H9 (cell line): ENCODE measurements at regions not wholly inside any gene's neighbourhood (a gene's known extent, or its start where the extent isn't known, plus 50 kb on each side); places are given as distances from the start of the nearest gene placed in this dataset.

ENCODE experiments used
- DNase-seq: peaks from one replicate; pipeline ENCODE4 v3.0.0-alpha.2; 2017
- H2AFZ ChIP-seq: one replicate; pipeline ENCODE4 v1.6.1; 2013; ENCODE audit warnings: mild to moderate bottlenecking, low read length, control low read depth, moderate library complexity
- H2AK5ac ChIP-seq: 2 replicates; pipeline ENCODE4 v1.6.1; 2013; ENCODE audit warnings: low read length, control low read depth, mixed read lengths; ENCODE audit not compliant: insufficient read length
- H2BK120ac ChIP-seq: one replicate; pipeline ENCODE4 v1.6.1; 2013; ENCODE audit warnings: low read depth, mild to moderate bottlenecking, low read length, control low read depth, inconsistent platforms; ENCODE audit not compliant: poor library complexity, severe bottlenecking
- H2BK12ac ChIP-seq: 2 replicates; pipeline ENCODE4 v1.6.1; 2013; ENCODE audit warnings: low read length, control low read depth, mixed read lengths, low read depth; ENCODE audit not compliant: insufficient read length
- H2BK15ac ChIP-seq: 2 replicates; pipeline ENCODE4 v1.6.1; 2013; ENCODE audit warnings: low read depth, low read length, control low read depth
- H2BK20ac ChIP-seq: one replicate; pipeline ENCODE4 v1.6.1; 2013; ENCODE audit warnings: low read depth, mild to moderate bottlenecking, low read length, control low read depth, inconsistent platforms; ENCODE audit not compliant: poor library complexity, severe bottlenecking
- H2BK5ac ChIP-seq: 2 replicates; pipeline ENCODE4 v1.6.1; 2013; ENCODE audit warnings: low read length, control low read depth, mixed read lengths; ENCODE audit not compliant: insufficient read length
- H3K14ac ChIP-seq: 2 replicates; pipeline ENCODE4 v1.6.1; 2013; ENCODE audit warnings: low read length, control low read depth; ENCODE audit not compliant: insufficient read depth
- H3K18ac ChIP-seq: 2 replicates; pipeline ENCODE4 v1.6.1; 2013; ENCODE audit warnings: low read depth, mild to moderate bottlenecking, mixed read lengths, low read length, control low read depth; ENCODE audit not compliant: insufficient read length
- H3K23ac ChIP-seq: 2 replicates; pipeline ENCODE4 v1.6.1; 2013; ENCODE audit warnings: low read length, control low read depth, mixed read lengths, low read depth; ENCODE audit not compliant: insufficient read length
- H3K23me2 ChIP-seq: 2 replicates; pipeline ENCODE4 v1.6.1; 2013; ENCODE audit warnings: low read depth, mild to moderate bottlenecking, mixed read lengths, low read length, control low read depth; ENCODE audit not compliant: insufficient read length, poor library complexity, severe bottlenecking
- H3K27ac ChIP-seq: 2 replicates; pipeline ENCODE4 v1.5.1; 2013; ENCODE audit warnings: low read length, control low read depth, mixed read lengths, low read depth; ENCODE audit not compliant: insufficient read length
- H3K27me3 ChIP-seq: 2 replicates; pipeline ENCODE4 v1.6.1; 2013; ENCODE audit warnings: low read length, control low read depth, inconsistent platforms; ENCODE audit not compliant: insufficient read depth
- H3K4ac ChIP-seq: 2 replicates; pipeline ENCODE4 v1.6.1; 2013; ENCODE audit warnings: low read depth, mild to moderate bottlenecking, control low read depth, inconsistent platforms, low read length, moderate library complexity
- H3K4me1 ChIP-seq: 2 replicates; pipeline ENCODE4 v1.6.1; 2013; ENCODE audit warnings: low read length, control low read depth, inconsistent platforms; ENCODE audit not compliant: insufficient read depth
- H3K4me2 ChIP-seq: 2 replicates; pipeline ENCODE4 v1.6.1; 2013; ENCODE audit warnings: low read length, control low read depth, mixed read lengths; ENCODE audit not compliant: insufficient read length, insufficient read depth
- H3K56ac ChIP-seq: 2 replicates; pipeline ENCODE4 v1.6.1; 2013; ENCODE audit warnings: low read depth, mild to moderate bottlenecking, mixed read lengths, low read length, control low read depth; ENCODE audit not compliant: insufficient read length
- H3K79me1 ChIP-seq: 2 replicates; pipeline ENCODE4 v1.6.1; 2013; ENCODE audit warnings: low read depth, mild to moderate bottlenecking, moderate library complexity, low read length, control low read depth, inconsistent platforms; ENCODE audit not compliant: insufficient read depth, poor library complexity, severe bottlenecking
- H3K79me2 ChIP-seq: 2 replicates; pipeline ENCODE4 v1.6.1; 2013; ENCODE audit warnings: low read length, control low read depth, inconsistent platforms; ENCODE audit not compliant: insufficient read depth
- H3K9ac ChIP-seq: 2 replicates; pipeline ENCODE4 v1.6.1; 2013; ENCODE audit warnings: low read length, control low read depth, mixed read lengths; ENCODE audit not compliant: insufficient read length; ENCODE audit errors: extremely low read depth
- H3K9me3 ChIP-seq: one replicate; pipeline ENCODE4 v1.6.1; 2013; ENCODE audit warnings: low read depth, low read length, inconsistent platforms; ENCODE audit not compliant: control insufficient read depth
- H3T11ph ChIP-seq: one replicate; pipeline ENCODE4 v1.6.1; 2013; ENCODE audit warnings: mild to moderate bottlenecking, low read length, control low read depth, inconsistent platforms
- H4K20me1 ChIP-seq: one replicate; pipeline ENCODE4 v1.6.1; 2013; ENCODE audit not compliant: control insufficient read depth, insufficient read length, insufficient read depth
- H4K5ac ChIP-seq: 2 replicates; pipeline ENCODE4 v1.6.1; 2013; ENCODE audit warnings: low read depth, mild to moderate bottlenecking, mixed read lengths, low read length, control low read depth; ENCODE audit not compliant: insufficient read length
- H4K8ac ChIP-seq: replicated peaks from 2 replicates; pipeline ENCODE4 v1.6.1; 2013; ENCODE audit warnings: low read length, control low read depth, mixed read lengths, low read depth; ENCODE audit not compliant: insufficient read length
- H4K91ac ChIP-seq: 2 replicates; pipeline ENCODE4 v1.6.1; 2013; ENCODE audit warnings: low read depth, mild to moderate bottlenecking, moderate library complexity, mixed read lengths, low read length, control low read depth; ENCODE audit not compliant: insufficient read length
- H3K27ac Mint-ChIP-seq, 3 experiments: 2 replicates in 2 of 3; 3 replicates in 1 of 3; pipeline ENCODE4 v1.8.0; 2020 to 2021; ENCODE audit warnings: mixed read lengths in 3 of 3, mild to moderate bottlenecking in 1 of 3, moderate library complexity in 1 of 3
- H3K27me3 Mint-ChIP-seq: 2 replicates; pipeline ENCODE4 v1.8.0; 2021; ENCODE audit warnings: low read depth, mild to moderate bottlenecking, moderate library complexity, mixed read lengths
- H3K36me3 Mint-ChIP-seq, 3 experiments: 2 replicates in 2 of 3; 3 replicates in 1 of 3; pipeline ENCODE4 v1.8.0; 2020 to 2021; ENCODE audit warnings: low read depth in 3 of 3, mixed read lengths in 3 of 3; ENCODE audit not compliant: insufficient read depth in 1 of 3
- H3K4me1 Mint-ChIP-seq, 2 experiments: 2 replicates each; pipeline ENCODE4 v1.8.0; 2020; ENCODE audit warnings: mixed read lengths in 2 of 2
- H3K4me3 Mint-ChIP-seq, 2 experiments: 2 replicates in 1 of 2; 3 replicates in 1 of 2; pipeline ENCODE4 v1.8.0; 2020 to 2021; ENCODE audit warnings: mild to moderate bottlenecking in 2 of 2, mixed read lengths in 2 of 2, moderate library complexity in 1 of 2
- H3K9me3 Mint-ChIP-seq, 2 experiments: 2 replicates in 1 of 2; 3 replicates in 1 of 2; pipeline ENCODE4 v1.8.0; 2020; ENCODE audit warnings: mild to moderate bottlenecking in 2 of 2, mixed read lengths in 2 of 2, moderate library complexity in 1 of 2
- CTCF ChIP-seq: fragments of 200-600 bp; sonication (generic); conservative IDR thresholded peaks from 3 replicates; pipeline ENCODE4 v1.8.0; 2021; ENCODE audit warnings: antibody characterized with exemption, mild to moderate bottlenecking
- WGBS: extraction: QIAGEN DNeasy Blood & Tissue Kit; methylation state at CpG from one replicate; pipeline ENCODE4 v1.1.7; 2013; ENCODE audit warnings: missing lambda C conversion rate, low lambda C conversion rate, mixed read lengths; ENCODE audit not compliant: insufficient read length; ENCODE audit errors: extremely low coverage; 5-methylcytosine and 5-hydroxymethylcytosine counted together

DNA sequence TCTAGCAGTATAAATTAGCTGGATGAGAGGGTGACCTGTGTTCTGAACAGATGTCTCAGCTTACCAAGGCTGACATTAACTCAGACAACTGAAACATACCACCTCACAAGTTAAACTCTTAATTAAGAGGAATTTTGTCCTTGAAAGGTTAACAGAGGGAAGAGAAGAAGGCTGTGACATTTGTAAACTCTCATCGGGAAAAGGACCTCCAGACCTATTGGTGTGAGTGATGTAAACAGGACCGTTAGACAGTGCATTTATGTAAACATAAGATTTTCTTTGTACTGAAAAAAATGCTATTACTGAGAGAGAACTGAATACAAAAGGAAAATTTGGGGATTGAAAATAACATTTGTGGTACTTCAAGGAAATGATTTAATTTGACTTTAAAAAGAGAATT, 308.4 kb upstream of the DIAPH2 start:
- Histone ChIP-seq H2BK5ac (no peak overlapping the region), H3K9ac (no peak overlapping the region), H4K8ac (no peak overlapping the region), H3K56ac (no peak overlapping the region), H3K14ac (no peak overlapping the region), H4K5ac (no peak overlapping the region), H4K20me1 (no peaks in the 10 kb centered on the region), H3K9me3 (no peaks in the 10 kb centered on the region), H3K4ac (no peak overlapping the region), H2BK15ac (no peak overlapping the region), H4K91ac (no peak overlapping the region), H2AK5ac (no peak overlapping the region), H3K4me2 (no peak overlapping the region), H2BK120ac (no peak overlapping the region), H3K27ac (no peak overlapping the region), H2BK20ac (no peak overlapping the region), H2AFZ (no peak overlapping the region), H3K79me1 (no peaks in the 10 kb centered on the region), H3K23ac (no peak overlapping the region), H3K23me2 (no peaks in the 10 kb centered on the region), H3T11ph (no peak overlapping the region), H3K4me1 (no peaks in the 10 kb centered on the region), H3K18ac (no peak overlapping the region), H2BK12ac (no peak overlapping the region), H3K79me2 (no peaks in the 10 kb centered on the region), H3K27me3 (no peaks in the 10 kb centered on the region)
- no peak overlapping the region for H3K4me3 Mint-ChIP-seq
- H3K9me3 Mint-ChIP-seq = no peaks in the 10 kb centered on the region
- no peak overlapping the region for H3K27ac Mint-ChIP-seq
- H3K27me3 Mint-ChIP-seq = no peaks in the 10 kb centered on the region; the same call in 1 of the 2 replicates
- DNase-seq = no peak
- no peaks in the 10 kb centered on the region for H3K36me3 Mint-ChIP-seq
- peaks cover 8 to 10% of the 10 kb centered on the region in 2 experiments for H3K4me1 Mint-ChIP-seq
- no peak for TF ChIP-seq CTCF
- no CpG with 5 or more reads among the region's 2 CpGs for WGBS
